GM12892 (cell line): ENCODE measurements at regions not wholly inside any gene's neighbourhood (a gene's known extent, or its start where the extent isn't known, plus 50 kb on each side); places are given as distances from the start of the nearest gene placed in this dataset.

Experiments used
- POLR2A ChIP-seq: IDR thresholded peaks from 2 replicates; pipeline ENCODE4 v1.6.1; 2011; ENCODE audit warnings: low read depth, low read length, control low read depth
- POLR2AphosphoS5 ChIP-seq: IDR thresholded peaks from 2 replicates; pipeline ENCODE4 v1.6.1; 2011; ENCODE audit warnings: low read depth, low read length, control low read depth

GRCh38 chr22:22180738-22181285, 63.8 kb upstream of the VPREB1 start:
- TF ChIP-seq POLR2A: no peak
- TF ChIP-seq POLR2AphosphoS5: no peak
